ENCODE measurements at regions not wholly inside any gene's neighbourhood (a gene's known extent, or its start where the extent isn't known, plus 50 kb on each side); places are given as distances from the start of the nearest gene placed in this dataset.

DNA sequence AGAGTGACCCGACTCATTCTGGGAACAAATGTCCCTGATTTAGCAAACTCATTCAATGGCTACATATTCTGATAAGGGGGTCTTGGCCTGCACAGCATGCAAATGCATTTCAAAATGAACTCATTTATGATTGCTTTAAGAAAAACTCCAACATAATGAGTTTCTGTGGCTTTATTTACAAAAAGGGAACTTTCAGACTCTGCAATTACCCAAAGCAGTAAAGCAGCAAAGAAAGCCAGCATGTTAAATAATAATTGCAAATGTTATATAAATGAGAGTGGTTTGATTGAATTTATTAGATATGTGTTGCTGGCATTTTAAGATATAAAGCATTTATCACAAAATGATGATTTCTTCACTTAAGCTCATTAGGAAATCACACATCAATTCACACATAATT, 295.7 kb downstream of the FBXW7 start:
- TF ChIP-seq POLR2AphosphoS5 (IDR thresholded peaks at IDR 0.05; ENCODE audit: low read depth, low read length) (no peak), SIN3A (IDR thresholded peaks at IDR 0.05; ENCODE audit: borderline replicate concordance, insufficient read depth, low read length) (no peak)

All from PFSK-1 (cell line).